Mesendoderm (in vitro differentiated cells): ENCODE measurements at regions not wholly inside any gene's neighbourhood (a gene's known extent, or its start where the extent isn't known, plus 50 kb on each side); places are given as distances from the start of the nearest gene placed in this dataset.

Experiments
- DNase-seq: peaks from one replicate; pipeline ENCODE4 v3.0.0; 2013
- H2AK5ac ChIP-seq: 2 replicates; pipeline ENCODE4 v1.6.1; 2013; ENCODE audit warnings: low read length, inconsistent platforms
- H2BK120ac ChIP-seq: 2 replicates; pipeline ENCODE4 v1.6.1; 2013; ENCODE audit warnings: low read depth, mild to moderate bottlenecking, low read length, moderate library complexity, mixed read lengths
- H2BK15ac ChIP-seq: replicated peaks from 2 replicates; pipeline ENCODE4 v1.6.1; 2013; ENCODE audit warnings: low read depth, mild to moderate bottlenecking, moderate library complexity
- H2BK5ac ChIP-seq: 2 replicates; pipeline ENCODE4 v1.6.1; 2013; ENCODE audit warnings: low read length, inconsistent platforms
- H3K18ac ChIP-seq: 2 replicates; pipeline ENCODE4 v1.6.1; 2013; ENCODE audit warnings: mild to moderate bottlenecking, low read length, mixed read lengths
- H3K23ac ChIP-seq: one replicate; pipeline ENCODE4 v1.6.1; 2013; ENCODE audit warnings: low read length
- H3K27ac ChIP-seq: 2 replicates; pipeline ENCODE4 v1.5.1; 2013; ENCODE audit warnings: low read depth, mild to moderate bottlenecking, inconsistent platforms, low read length, moderate library complexity
- H3K27me3 ChIP-seq: 2 replicates; pipeline ENCODE4 v1.6.1; 2013; ENCODE audit warnings: low read length, control low read depth, mild to moderate bottlenecking, inconsistent platforms; ENCODE audit not compliant: insufficient read depth, poor library complexity
- H3K36me3 ChIP-seq: 2 replicates; pipeline ENCODE4 v1.6.1; 2013; ENCODE audit warnings: low read length, inconsistent platforms; ENCODE audit not compliant: control insufficient read depth, insufficient read depth
- H3K4ac ChIP-seq: one replicate; pipeline ENCODE4 v1.6.1; 2013; ENCODE audit warnings: low read depth, mild to moderate bottlenecking, low read length, moderate library complexity
- H3K4me1 ChIP-seq: 2 replicates; pipeline ENCODE4 v1.6.1; 2013; ENCODE audit warnings: low read depth, low read length, inconsistent platforms; ENCODE audit not compliant: control insufficient read depth
- H3K4me2 ChIP-seq: 2 replicates; pipeline ENCODE4 v1.6.1; 2013; ENCODE audit warnings: low read length
- H3K4me3 ChIP-seq: 2 replicates; pipeline ENCODE4 v1.5.1; 2013; ENCODE audit warnings: mild to moderate bottlenecking, low read length
- H3K56ac ChIP-seq: one replicate; pipeline ENCODE4 v1.6.1; 2013; ENCODE audit warnings: low read length
- H3K79me1 ChIP-seq: 2 replicates; pipeline ENCODE4 v1.6.1; 2013; ENCODE audit warnings: low read length, inconsistent platforms
- H3K79me2 ChIP-seq: 2 replicates; pipeline ENCODE4 v1.6.1; 2013; ENCODE audit warnings: mild to moderate bottlenecking, low read length; ENCODE audit not compliant: control insufficient read depth, insufficient read depth
- H3K9ac ChIP-seq: 2 replicates; pipeline ENCODE4 v1.6.1; 2013; ENCODE audit warnings: low read length, inconsistent platforms
- H4K5ac ChIP-seq: one replicate; pipeline ENCODE4 v1.6.1; 2013; ENCODE audit warnings: low read length
- H4K8ac ChIP-seq: one replicate; pipeline ENCODE4 v1.6.1; 2013; ENCODE audit warnings: low read depth, mild to moderate bottlenecking, control low read depth, low read length, moderate library complexity
- WGBS: extraction: QIAGEN DNeasy Blood & Tissue Kit; methylation state at CpG from one replicate; pipeline ENCODE4 v1.1.7; 2013; ENCODE audit warnings: low lambda C conversion rate, missing lambda C conversion rate; ENCODE audit not compliant: insufficient coverage; ENCODE audit errors: extremely low coverage; 5-methylcytosine and 5-hydroxymethylcytosine counted together

DNA sequence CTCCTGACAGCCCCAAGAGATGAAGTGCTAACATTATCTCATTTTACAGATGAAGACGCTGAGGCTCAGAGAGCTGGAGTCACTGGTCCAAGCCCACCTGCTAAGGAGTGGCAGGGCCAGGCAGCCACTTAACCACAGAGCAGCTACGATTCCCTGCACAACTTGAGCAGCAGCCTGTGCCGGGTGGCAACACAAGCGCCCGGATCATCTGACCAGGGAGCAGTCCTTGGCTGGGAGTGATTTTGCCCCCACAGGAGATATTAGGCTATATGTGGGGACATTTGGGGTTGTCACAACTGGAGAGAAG, 93.2 kb upstream of the PTPN1 start:
- Histone ChIP-seq H2BK120ac (no peak overlapping the region), H3K4me1 (peaks cover 5% of the 10 kb centered on the region), H4K8ac (no peak overlapping the region), H3K27me3 (no peaks in the 10 kb centered on the region), H3K18ac (no peak overlapping the region), H2BK15ac (no peak overlapping the region), H3K79me1 (no peaks in the 10 kb centered on the region), H3K56ac (no peak overlapping the region), H3K23ac (no peak overlapping the region), H3K4ac (no peak overlapping the region), H4K5ac (no peak overlapping the region), H3K36me3 (no peaks in the 10 kb centered on the region), H3K4me2 (no peak overlapping the region), H3K27ac (no peak overlapping the region), H2BK5ac (no peak overlapping the region), H3K9ac (no peak overlapping the region), H3K79me2 (no peaks in the 10 kb centered on the region), H2AK5ac (no peak overlapping the region), H3K4me3 (no peak overlapping the region)
- DNase-seq: no peak
- WGBS: no CpG with 5 or more reads among the region's 5 CpGs

DNA sequence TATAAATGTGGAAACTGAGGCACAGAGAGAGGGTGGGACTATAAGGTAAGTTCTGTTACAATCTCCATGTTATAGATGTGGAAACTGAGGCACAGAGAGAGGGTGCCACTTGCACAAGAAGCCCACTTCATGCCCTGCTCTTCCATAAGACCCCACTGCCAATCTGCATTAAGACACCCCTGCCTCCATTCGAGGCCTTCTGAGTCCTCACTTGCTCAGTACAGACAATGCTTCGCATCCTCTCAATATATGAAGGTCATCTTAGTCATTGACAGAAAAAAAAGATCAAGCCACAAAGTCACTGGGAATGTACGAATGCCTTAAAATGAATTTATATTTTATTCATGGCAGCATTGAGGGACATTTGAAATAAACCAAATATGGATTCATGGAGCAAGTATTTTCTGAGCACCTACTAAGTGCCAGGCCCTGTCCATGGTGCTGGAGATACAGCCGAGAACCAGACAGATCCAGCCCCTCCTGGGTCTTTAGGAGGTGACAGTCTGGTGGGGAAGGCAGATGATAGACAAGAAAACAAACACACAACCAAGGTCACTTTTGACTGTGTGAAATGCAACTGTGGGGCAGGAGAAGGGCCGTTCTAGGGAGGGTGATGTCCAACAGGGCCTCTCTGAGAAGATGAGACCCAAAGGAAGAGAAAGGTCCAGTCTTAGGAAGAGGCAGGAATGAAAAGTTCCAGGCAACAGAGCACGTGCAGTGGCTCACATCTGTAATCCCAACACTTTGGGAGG, 92.5 kb upstream of the PTPN1 start:
- no peak overlapping the region for H3K4me2 ChIP-seq
- H3K9ac ChIP-seq: no peak overlapping the region
- no peak overlapping the region for H3K56ac ChIP-seq
- H4K5ac ChIP-seq: no peak overlapping the region
- H2BK5ac ChIP-seq: no peak overlapping the region
- no peaks in the 10 kb centered on the region for H3K27me3 ChIP-seq
- no peak overlapping the region for H3K18ac ChIP-seq
- H2BK15ac ChIP-seq: no peak overlapping the region
- H3K4me3 ChIP-seq: no peak overlapping the region
- WGBS: no CpG with 5 or more reads among the region's 6 CpGs
- H2BK120ac ChIP-seq: no peak overlapping the region
- H3K23ac ChIP-seq: no peak overlapping the region
- H3K27ac ChIP-seq: no peak overlapping the region
- H3K79me2 ChIP-seq: no peaks in the 10 kb centered on the region
- no peak overlapping the region for H3K4ac ChIP-seq
- no peaks in the 10 kb centered on the region for H3K36me3 ChIP-seq
- peaks cover under 1% of the 10 kb centered on the region for H3K4me1 ChIP-seq
- no peak overlapping the region for H2AK5ac ChIP-seq
- no peak overlapping the region for H4K8ac ChIP-seq
- DNase-seq: no peak
- no peaks in the 10 kb centered on the region for H3K79me1 ChIP-seq

DNA sequence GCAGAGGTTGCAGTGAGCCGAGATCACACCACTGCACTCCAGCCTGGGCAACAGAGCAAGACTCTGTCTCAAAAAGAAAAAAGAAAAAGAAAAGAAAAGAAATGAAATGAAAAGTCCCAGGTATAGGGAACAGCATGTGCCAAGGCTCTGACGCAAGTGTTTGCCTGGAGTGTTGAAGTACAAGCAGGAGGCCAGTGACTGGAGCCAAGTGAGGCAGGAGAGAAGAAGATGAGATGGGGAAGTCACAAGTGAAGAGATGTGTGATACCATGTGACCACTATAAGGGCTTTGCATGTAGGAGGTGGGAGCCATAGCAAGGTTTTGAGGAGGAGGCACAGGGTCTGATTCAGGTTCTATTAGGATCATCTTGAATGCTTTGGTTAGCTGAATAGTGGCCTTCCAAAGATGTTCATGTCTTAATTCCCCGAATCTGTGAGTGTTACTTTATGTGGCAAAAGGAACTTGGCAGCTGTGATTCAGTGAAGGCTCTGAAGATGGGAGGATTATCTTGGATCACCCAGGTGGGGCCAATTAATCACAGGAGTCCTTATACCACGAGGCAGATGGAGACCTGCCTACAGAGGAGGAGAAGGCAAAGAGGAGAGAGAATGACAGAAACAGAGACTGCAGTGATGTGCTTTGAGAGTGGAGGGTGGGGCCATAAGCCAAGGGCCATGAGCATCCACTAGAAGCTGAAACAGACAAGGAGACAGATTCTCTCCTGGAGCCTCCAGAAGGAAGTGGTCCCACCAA, 91.1 kb upstream of the PTPN1 start:
- Histone ChIP-seq H2BK15ac (no peak overlapping the region), H3K9ac (no peak overlapping the region), H3K4me3 (no peak overlapping the region), H3K27ac (no peak overlapping the region), H2BK120ac (no peak overlapping the region), H2BK5ac (no peak overlapping the region), H3K4me1 (no peaks in the 10 kb centered on the region), H3K79me2 (no peaks in the 10 kb centered on the region), H4K5ac (no peak overlapping the region), H3K23ac (no peak overlapping the region), H3K56ac (no peak overlapping the region), H4K8ac (no peak overlapping the region), H3K27me3 (no peaks in the 10 kb centered on the region), H3K4me2 (no peak overlapping the region), H3K36me3 (no peaks in the 10 kb centered on the region), H3K79me1 (no peaks in the 10 kb centered on the region), H3K4ac (no peak overlapping the region), H2AK5ac (no peak overlapping the region), H3K18ac (no peak overlapping the region)
- WGBS: no CpG with 5 or more reads among the region's 4 CpGs
- DNase-seq: no peak

DNA sequence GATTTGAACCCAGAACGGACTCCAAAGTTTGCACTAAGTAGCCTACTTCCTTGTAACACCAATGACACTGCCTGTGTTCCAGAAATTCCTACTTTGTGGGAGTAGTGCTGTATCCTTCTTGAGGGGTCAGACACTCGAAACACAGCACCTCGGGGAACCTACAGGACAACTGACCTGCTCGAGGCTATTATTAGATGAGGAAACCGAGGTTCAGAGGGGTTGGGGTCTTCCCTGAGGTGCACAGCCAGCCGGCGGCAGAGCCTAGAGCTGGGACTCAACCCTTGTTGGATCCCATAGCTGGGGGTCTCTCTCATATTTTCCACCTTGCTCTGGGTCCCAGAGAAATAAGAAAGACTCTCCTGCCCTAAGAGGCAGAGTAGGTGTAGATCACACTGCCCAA, 89.8 kb upstream of the PTPN1 start:
- no peak overlapping the region for H3K56ac ChIP-seq

DNA sequence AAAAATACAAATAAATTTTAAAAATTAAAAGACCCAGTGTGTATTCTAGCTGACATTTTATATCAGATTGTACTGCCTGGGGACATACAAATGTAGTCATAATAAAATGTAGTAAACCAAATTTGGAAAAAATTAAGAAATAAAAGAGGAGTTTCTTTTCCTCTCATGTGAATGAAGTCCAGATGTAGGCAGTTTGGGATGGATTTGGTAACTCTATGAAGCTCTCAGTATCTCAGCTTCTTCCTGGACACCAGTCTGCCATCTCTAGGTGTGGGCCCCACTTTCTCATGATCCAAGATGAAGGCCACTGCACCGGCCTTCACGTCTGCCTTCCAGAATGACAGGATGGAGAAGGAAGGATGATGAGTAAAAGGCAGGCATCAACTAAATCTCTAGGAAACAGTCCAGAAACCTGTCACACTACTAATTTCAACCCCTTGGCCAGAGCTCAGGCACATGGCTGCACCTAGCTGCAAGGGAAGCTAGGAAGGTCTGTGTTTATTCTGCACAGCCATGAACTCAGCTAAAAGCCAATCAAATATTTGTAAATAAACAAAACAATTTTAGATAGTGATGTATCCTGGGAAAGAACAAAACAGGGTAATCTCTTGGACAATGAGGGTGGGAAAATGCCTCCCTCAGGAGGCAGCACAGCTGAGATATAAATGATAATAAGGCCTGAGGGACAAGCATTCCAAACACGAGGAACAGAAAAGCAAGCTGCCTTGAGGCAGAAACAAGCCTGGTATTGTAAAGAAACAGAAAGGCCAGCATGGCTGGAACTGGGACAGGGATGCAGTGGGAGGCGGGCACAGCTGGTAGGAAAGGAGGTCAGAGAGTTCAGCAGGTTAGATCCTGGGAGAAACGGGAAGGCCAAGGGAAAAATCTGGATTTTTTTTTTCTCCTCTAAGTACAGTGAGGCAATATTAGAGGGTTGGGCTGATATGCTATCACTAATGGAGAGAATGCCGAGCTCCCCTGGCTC, 88.5 kb upstream of the PTPN1 start:
- no peak overlapping the region for H2AK5ac ChIP-seq
- DNase-seq: no peak
- WGBS: no CpG with 5 or more reads among the region's 6 CpGs

More for the DNA sequence above, 89.8 kb upstream of the PTPN1 start:
- no CpG with 5 or more reads among the region's 7 CpGs for WGBS
- no peak overlapping the region for H3K9ac ChIP-seq
- H3K4ac ChIP-seq: no peak overlapping the region
- H3K36me3 ChIP-seq: no peaks in the 10 kb centered on the region
- H2AK5ac ChIP-seq: no peak overlapping the region
- no peak overlapping the region for H2BK120ac ChIP-seq
- no peak overlapping the region for H3K18ac ChIP-seq
- no peak overlapping the region for H3K23ac ChIP-seq
- no peak for DNase-seq
- no peaks in the 10 kb centered on the region for H3K79me2 ChIP-seq
- H3K4me1 ChIP-seq: no peaks in the 10 kb centered on the region
- H3K27ac ChIP-seq: no peak overlapping the region
- no peak overlapping the region for H3K4me2 ChIP-seq
- H4K8ac ChIP-seq: no peak overlapping the region
- H2BK15ac ChIP-seq: no peak overlapping the region
- no peak overlapping the region for H4K5ac ChIP-seq
- no peaks in the 10 kb centered on the region for H3K79me1 ChIP-seq
- no peaks in the 10 kb centered on the region for H3K27me3 ChIP-seq
- H2BK5ac ChIP-seq: no peak overlapping the region
- H3K4me3 ChIP-seq: no peak overlapping the region

More for the DNA sequence above, 88.5 kb upstream of the PTPN1 start:
- Histone ChIP-seq H2BK120ac (no peak overlapping the region), H3K56ac (no peak overlapping the region), H3K18ac (no peak overlapping the region), H3K23ac (no peak overlapping the region), H4K5ac (no peak overlapping the region), H4K8ac (no peak overlapping the region), H3K4me2 (no peak overlapping the region), H3K27me3 (no peaks in the 10 kb centered on the region), H2BK15ac (no peak overlapping the region), H3K4me3 (no peak overlapping the region), H3K79me2 (no peaks in the 10 kb centered on the region), H3K4ac (no peak overlapping the region), H3K4me1 (no peaks in the 10 kb centered on the region), H3K79me1 (no peaks in the 10 kb centered on the region), H3K27ac (no peak overlapping the region), H2BK5ac (no peak overlapping the region), H3K9ac (no peak overlapping the region), H3K36me3 (no peaks in the 10 kb centered on the region)
